Fibroblast of lung (primary cell): ENCODE measurements at regions not wholly inside any gene's neighbourhood (a gene's known extent, or its start where the extent isn't known, plus 50 kb on each side); places are given as distances from the start of the nearest gene placed in this dataset.

Source experiments
- CTCF ChIP-seq, 2 donors: IDR thresholded peaks in 1 of 2; conservative IDR thresholded peaks in 1 of 2; 1 replicate in 1 of 2; 2 replicates in 1 of 2; pipeline ENCODE4 v1.5.1; 2011 to 2012; ENCODE audit warnings: low read length in 2 of 2, control low read depth in 1 of 2, inconsistent platforms in 1 of 2, low read depth in 1 of 2, mild to moderate bottlenecking in 1 of 2
- EZH2 ChIP-seq: IDR thresholded peaks from 2 replicates; pipeline ENCODE4 v1.5.1; 2012; ENCODE audit warnings: low read length, control low read depth, mild to moderate bottlenecking; ENCODE audit errors: missing control alignments

GRCh38 chr17:37818689-37819088, 73.8 kb upstream of the HNF1B start:
- TF ChIP-seq CTCF (conservative IDR thresholded peaks at IDR 0.05 in 1 of 2, IDR thresholded peaks at IDR 0.05 in 1 of 2; ENCODE audit: low read depth in 1 of 2, low read length in 2 of 2) (no peak), EZH2 (no peak)
